HepG2 (cell line): ENCODE measurements at regions not wholly inside any gene's neighbourhood (a gene's known extent, or its start where the extent isn't known, plus 50 kb on each side); places are given as distances from the start of the nearest gene placed in this dataset.

Source experiments
- ATAC-seq: fragments of 200-7000 bp; cut with Tn5 transposase; 3 replicates; pipeline ENCODE4 v1.9.1; 2020; ENCODE audit warnings: mild to moderate bottlenecking, moderate library complexity
- BruUV-seq: library from RNA; stranded (reverse); fragments of 400-500 nt; replicated peaks from 2 replicates; lab custom pipeline; 2021; lab: Mats Ljungman, UMichigan
- CTCF ChIA-PET: fragments of 300-600 bp; formaldehyde crosslinking; extraction: SDS; loops from one replicate; lab custom pipeline; 2021; ENCODE audit warnings: low total read pairs, inconsistent platforms, low intra/inter-chr PET ratio; lab: Yijun Ruan, JAX
- POLR2A ChIA-PET: fragments of 350-600 bp; sonication (Branson Sonifier 250); formaldehyde crosslinking; loops from one replicate; lab custom pipeline; 2020; ENCODE audit warnings: antibody characterized with exemption, inconsistent platforms; lab: Yijun Ruan, JAX
- DNase-seq: peaks from one replicate; pipeline ENCODE4 v3.0.0-alpha.2; 2015; ENCODE audit warnings: low spot score
- FAIRE-seq: peaks from 3 replicates; lab custom pipeline; 2011; peaks lifted over from hg19 to GRCh38; lab: Jason Lieb, UNC
- H2AFZ ChIP-seq: one replicate; pipeline ENCODE4 v1.6.1; 2011; ENCODE audit warnings: low read length, inconsistent platforms
- H3K27ac ChIP-seq: fragments of 300-600 bp; 3 replicates; pipeline ENCODE4 v1.8.0; 2011; ENCODE audit warnings: mixed run types, mild to moderate bottlenecking, mixed read lengths, low read length, inconsistent platforms; ENCODE audit not compliant: insufficient read depth; ENCODE audit errors: extremely low read length
- H3K27me3 ChIP-seq, 2 experiments: fragments of 200-600 bp in 1 of 2; 2 replicates in 1 of 2; 3 replicates in 1 of 2; pipeline versions ENCODE4 v1.6.0 to v1.8.0; 2011; ENCODE audit warnings: low read length in 2 of 2, mild to moderate bottlenecking in 2 of 2, moderate library complexity in 2 of 2, inconsistent platforms in 1 of 2; ENCODE audit not compliant: insufficient read depth in 2 of 2, control insufficient read depth in 1 of 2
- H3K36me3 ChIP-seq, 2 experiments: fragments of 200-600 bp in 1 of 2; replicated peaks in 1 of 2; 2 replicates in 1 of 2; 3 replicates in 1 of 2; pipeline versions ENCODE4 v1.5.1 to v1.8.0; 2011; ENCODE audit warnings: low read length in 2 of 2, inconsistent platforms in 1 of 2; ENCODE audit not compliant: insufficient read depth in 2 of 2, control insufficient read depth in 1 of 2
- H3K4me1 ChIP-seq: 2 replicates; pipeline ENCODE4 v1.5.1; 2012; ENCODE audit warnings: low read length, inconsistent platforms; ENCODE audit not compliant: insufficient read depth
- H3K4me2 ChIP-seq: 2 replicates; pipeline ENCODE4 v1.6.0; 2011; ENCODE audit warnings: low read depth, low read length, inconsistent platforms
- H3K4me3 ChIP-seq, 3 experiments: fragments of 200-600 bp in 1 of 3; sonication (generic), shearing (Covaris generic) in 1 of 3; replicated peaks in 1 of 3; 2 replicates each; pipeline ENCODE4 v1.5.1; 2011 to 2016; ENCODE audit warnings: low read length in 3 of 3, inconsistent platforms in 2 of 3, low read depth in 2 of 3, mild to moderate bottlenecking in 2 of 3, control low read depth in 1 of 3, mixed read lengths in 1 of 3; ENCODE audit not compliant: insufficient read depth in 1 of 3
- H3K79me2 ChIP-seq: one replicate; pipeline ENCODE4 v1.6.1; 2011; ENCODE audit warnings: low read length, inconsistent platforms; ENCODE audit not compliant: insufficient read depth
- H3K9ac ChIP-seq: 2 replicates; pipeline ENCODE4 v1.6.0; 2011; ENCODE audit warnings: mild to moderate bottlenecking, low read depth, low read length, inconsistent platforms; ENCODE audit not compliant: insufficient read depth
- H3K9me3 ChIP-seq: 2 replicates; pipeline ENCODE4 v1.5.1; 2012; ENCODE audit warnings: mild to moderate bottlenecking, low read length
- H4K20me1 ChIP-seq: 2 replicates; pipeline ENCODE4 v1.6.0; 2011; ENCODE audit warnings: inconsistent platforms, mild to moderate bottlenecking, low read length, moderate library complexity; ENCODE audit not compliant: insufficient read depth
- ATF7 ChIP-seq, 2 experiments: fragments of 450-650 bp in 1 of 2; sonication (generic) in 1 of 2; formaldehyde crosslinking in 1 of 2; IDR thresholded peaks; 2 replicates each; pipeline versions ENCODE4 v1.4.0 to v1.6.1; 2016 to 2020; ENCODE audit warnings: antibody characterized with exemption in 1 of 2, mild to moderate bottlenecking in 1 of 2, missing genetic modification reagents in 1 of 2
- GLI4 ChIP-seq: sonication (generic); formaldehyde crosslinking; IDR thresholded peaks from 2 replicates; pipeline ENCODE4 v1.5.1; 2020; ENCODE audit warnings: missing genetic modification reagents, mild to moderate bottlenecking, moderate library complexity, borderline replicate concordance
- HNF4A ChIP-seq: sonication (generic); formaldehyde crosslinking; IDR thresholded peaks from 2 replicates; pipeline ENCODE4 v1.4.0; 2020; ENCODE audit warnings: missing genetic modification reagents
- MED8 ChIP-seq: sonication (generic); formaldehyde crosslinking; IDR thresholded peaks from 2 replicates; pipeline ENCODE4 v1.8.1; 2023; ENCODE audit warnings: mild to moderate bottlenecking, missing genetic modification reagents; ENCODE audit not compliant: insufficient replicate concordance
- MEF2D ChIP-seq: sonication (generic); formaldehyde crosslinking; IDR thresholded peaks from 2 replicates; pipeline ENCODE4 v1.5.1; 2020; ENCODE audit warnings: mild to moderate bottlenecking, missing genetic modification reagents
- MLLT10 ChIP-seq: sonication (generic); formaldehyde crosslinking; IDR thresholded peaks from 2 replicates; pipeline ENCODE4 v1.4.0; 2020; ENCODE audit warnings: missing genetic modification reagents
- WGBS: methylation state at CpG from one replicate; pipeline ENCODE4 v1.1.6; 2017; ENCODE audit warnings: low lambda C conversion rate; 5-methylcytosine and 5-hydroxymethylcytosine counted together
- in situ Hi-C: cut with HindIII; loops from 2 replicates; pipeline ENCODE4 v1.10.0; 2017; ENCODE audit warnings: low pct_unique_long_range_greater_than_20kb; ENCODE audit not compliant: extremely low pct_ligation_motif_present
- intact Hi-C: fragments of 100-400 bp; cut with micrococcal nuclease; formaldehyde crosslinking; loops from one replicate; pipeline ENCODE4 v1.10.0; 2022; ENCODE audit not compliant: unreplicated experiment
- TF ChIP-seq, protein P1 (sequence below): sonication (generic); formaldehyde crosslinking; IDR thresholded peaks from 2 replicates; pipeline ENCODE4 v1.4.0; 2020; ENCODE audit warnings: mild to moderate bottlenecking, missing genetic modification reagents
- TF ChIP-seq, protein P2 (sequence below): sonication (generic); formaldehyde crosslinking; IDR thresholded peaks from 2 replicates; pipeline ENCODE4 v1.9.0; 2021; ENCODE audit warnings: missing genetic modification reagents, mild to moderate bottlenecking, borderline replicate concordance
- TF ChIP-seq, protein P3 (sequence below): sonication (generic); formaldehyde crosslinking; IDR thresholded peaks from 2 replicates; pipeline ENCODE4 v1.4.0; 2020; ENCODE audit warnings: missing genetic modification reagents, mild to moderate bottlenecking, borderline replicate concordance

DNA sequence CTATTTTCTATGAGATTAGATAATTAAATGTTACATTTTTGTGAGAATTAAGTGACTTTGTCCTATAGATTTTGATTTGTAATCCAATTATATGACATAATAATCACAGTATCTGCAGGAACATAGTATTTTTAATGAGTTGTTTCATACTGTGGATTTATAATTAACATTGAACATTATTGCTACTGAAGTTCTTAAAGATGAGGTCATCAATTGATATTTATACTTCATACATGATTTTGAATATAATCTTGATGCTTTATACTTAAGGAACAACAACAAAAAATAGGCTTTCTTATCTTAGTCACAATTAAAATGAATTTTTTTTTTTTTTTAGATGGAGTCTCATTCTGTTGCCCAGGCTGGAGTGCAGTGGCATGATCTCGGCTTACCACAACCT lies 846.6 kb downstream of the SI start:
- ChIA-PET CTCF (no interaction called here), POLR2A (no interaction called here)
- Histone ChIP-seq H3K9ac (no peak overlapping the region), H3K36me3 (no peaks in the 10 kb centered on the region), H3K4me1 (no peaks in the 10 kb centered on the region), H2AFZ (no peak overlapping the region), H3K4me3 (no peak overlapping the region), H3K27me3 (no peaks in the 10 kb centered on the region), H4K20me1 (no peaks in the 10 kb centered on the region), H3K79me2 (no peaks in the 10 kb centered on the region), H3K4me2 (no peak overlapping the region), H3K9me3 (no peaks in the 10 kb centered on the region), H3K27ac (no peak overlapping the region)
- ATAC-seq (no peak), DNase-seq (no peak), FAIRE-seq (no peak)
- BruUV-seq, result no TSS peak
- in situ Hi-C loops (no loop called here), intact Hi-C loops (no loop called here)
- TF ChIP-seq MED8 (no peak), ATF7 (IDR thresholded peaks at IDR 0.05) (peak; percentile 87), ATF7 (CRISPR knock-in tag; IDR thresholded peaks at IDR 0.05) (no peak)
- 53% methylated on average over 1 of the region's 1 CpG for WGBS

DNA sequence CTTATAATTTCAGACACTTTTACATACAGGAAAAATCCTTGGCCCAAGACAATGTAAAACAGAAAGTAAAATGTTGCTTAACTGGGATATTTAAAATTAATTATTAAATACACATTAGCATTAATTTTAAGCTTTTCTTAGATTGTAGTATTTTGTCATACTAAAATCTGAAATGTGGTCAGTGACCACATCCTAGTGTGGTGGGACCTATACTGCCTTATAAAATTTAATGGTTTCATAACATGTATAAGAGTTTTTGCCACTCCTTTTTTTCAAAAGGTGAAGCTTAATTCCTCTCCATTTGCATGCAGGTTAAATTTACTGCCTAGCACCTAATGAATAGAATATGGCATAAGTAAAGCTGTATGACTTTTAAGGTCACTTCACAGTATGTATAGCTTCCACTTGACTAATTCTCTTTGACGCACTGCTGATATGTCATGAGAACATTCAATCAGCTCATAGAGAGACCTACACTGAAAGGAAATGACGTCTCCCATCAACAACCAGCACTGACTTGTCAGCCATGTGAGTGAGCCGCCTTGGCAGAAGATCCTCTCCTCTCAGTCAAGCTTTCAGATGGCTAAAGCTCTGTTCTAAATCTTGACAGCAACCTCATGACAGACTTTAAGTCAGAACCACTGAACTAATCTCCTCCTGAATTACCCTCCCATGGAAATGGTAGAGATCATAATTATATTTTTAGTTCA lies 847.8 kb downstream of the SI start:
- DNase-seq (no peak), ATAC-seq (no peak), FAIRE-seq (no peak)
- Histone ChIP-seq H3K36me3 (no peaks in the 10 kb centered on the region), H3K4me1 (no peaks in the 10 kb centered on the region), H3K27me3 (no peaks in the 10 kb centered on the region), H3K79me2 (no peaks in the 10 kb centered on the region), H2AFZ (no peak overlapping the region), H3K9me3 (no peaks in the 10 kb centered on the region), H3K27ac (no peak overlapping the region), H4K20me1 (no peaks in the 10 kb centered on the region), H3K4me3 (no peak overlapping the region), H3K9ac (no peak overlapping the region), H3K4me2 (no peak overlapping the region)
- BruUV-seq, result no TSS peak
- intact Hi-C loops, result no loop called here
- in situ Hi-C loops, result no loop called here
- ChIA-PET CTCF (no interaction called here), POLR2A (no interaction called here)
- WGBS, result 44% methylated on average over 1 of the region's 3 CpGs
- TF ChIP-seq, protein P1, sequence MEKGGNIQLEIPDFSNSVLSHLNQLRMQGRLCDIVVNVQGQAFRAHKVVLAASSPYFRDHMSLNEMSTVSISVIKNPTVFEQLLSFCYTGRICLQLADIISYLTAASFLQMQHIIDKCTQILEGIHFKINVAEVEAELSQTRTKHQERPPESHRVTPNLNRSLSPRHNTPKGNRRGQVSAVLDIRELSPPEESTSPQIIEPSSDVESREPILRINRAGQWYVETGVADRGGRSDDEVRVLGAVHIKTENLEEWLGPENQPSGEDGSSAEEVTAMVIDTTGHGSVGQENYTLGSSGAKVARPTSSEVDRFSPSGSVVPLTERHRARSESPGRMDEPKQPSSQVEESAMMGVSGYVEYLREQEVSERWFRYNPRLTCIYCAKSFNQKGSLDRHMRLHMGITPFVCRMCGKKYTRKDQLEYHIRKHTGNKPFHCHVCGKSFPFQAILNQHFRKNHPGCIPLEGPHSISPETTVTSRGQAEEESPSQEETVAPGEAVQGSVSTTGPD (CRISPR knock-in tag), result no peak
- no peak for TF ChIP-seq MLLT10 (CRISPR knock-in tag)
- no peak for TF ChIP-seq HNF4A
- TF ChIP-seq, protein P2, sequence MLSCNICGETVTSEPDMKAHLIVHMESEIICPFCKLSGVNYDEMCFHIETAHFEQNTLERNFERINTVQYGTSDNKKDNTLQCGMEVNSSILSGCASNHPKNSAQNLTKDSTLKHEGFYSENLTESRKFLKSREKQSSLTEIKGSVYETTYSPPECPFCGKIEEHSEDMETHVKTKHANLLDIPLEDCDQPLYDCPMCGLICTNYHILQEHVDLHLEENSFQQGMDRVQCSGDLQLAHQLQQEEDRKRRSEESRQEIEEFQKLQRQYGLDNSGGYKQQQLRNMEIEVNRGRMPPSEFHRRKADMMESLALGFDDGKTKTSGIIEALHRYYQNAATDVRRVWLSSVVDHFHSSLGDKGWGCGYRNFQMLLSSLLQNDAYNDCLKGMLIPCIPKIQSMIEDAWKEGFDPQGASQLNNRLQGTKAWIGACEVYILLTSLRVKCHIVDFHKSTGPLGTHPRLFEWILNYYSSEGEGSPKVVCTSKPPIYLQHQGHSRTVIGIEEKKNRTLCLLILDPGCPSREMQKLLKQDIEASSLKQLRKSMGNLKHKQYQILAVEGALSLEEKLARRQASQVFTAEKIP (CRISPR knock-in tag), result no peak
- no peak for TF ChIP-seq MEF2D (CRISPR knock-in tag)
- no peak for TF ChIP-seq GLI4
- TF ChIP-seq, protein P3, sequence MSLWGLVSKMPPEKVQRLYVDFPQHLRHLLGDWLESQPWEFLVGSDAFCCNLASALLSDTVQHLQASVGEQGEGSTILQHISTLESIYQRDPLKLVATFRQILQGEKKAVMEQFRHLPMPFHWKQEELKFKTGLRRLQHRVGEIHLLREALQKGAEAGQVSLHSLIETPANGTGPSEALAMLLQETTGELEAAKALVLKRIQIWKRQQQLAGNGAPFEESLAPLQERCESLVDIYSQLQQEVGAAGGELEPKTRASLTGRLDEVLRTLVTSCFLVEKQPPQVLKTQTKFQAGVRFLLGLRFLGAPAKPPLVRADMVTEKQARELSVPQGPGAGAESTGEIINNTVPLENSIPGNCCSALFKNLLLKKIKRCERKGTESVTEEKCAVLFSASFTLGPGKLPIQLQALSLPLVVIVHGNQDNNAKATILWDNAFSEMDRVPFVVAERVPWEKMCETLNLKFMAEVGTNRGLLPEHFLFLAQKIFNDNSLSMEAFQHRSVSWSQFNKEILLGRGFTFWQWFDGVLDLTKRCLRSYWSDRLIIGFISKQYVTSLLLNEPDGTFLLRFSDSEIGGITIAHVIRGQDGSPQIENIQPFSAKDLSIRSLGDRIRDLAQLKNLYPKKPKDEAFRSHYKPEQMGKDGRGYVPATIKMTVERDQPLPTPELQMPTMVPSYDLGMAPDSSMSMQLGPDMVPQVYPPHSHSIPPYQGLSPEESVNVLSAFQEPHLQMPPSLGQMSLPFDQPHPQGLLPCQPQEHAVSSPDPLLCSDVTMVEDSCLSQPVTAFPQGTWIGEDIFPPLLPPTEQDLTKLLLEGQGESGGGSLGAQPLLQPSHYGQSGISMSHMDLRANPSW (CRISPR knock-in tag), result no peak
